ENCODE measurements at regions not wholly inside any gene's neighbourhood (a gene's known extent, or its start where the extent isn't known, plus 50 kb on each side); places are given as distances from the start of the nearest gene placed in this dataset.

DNA sequence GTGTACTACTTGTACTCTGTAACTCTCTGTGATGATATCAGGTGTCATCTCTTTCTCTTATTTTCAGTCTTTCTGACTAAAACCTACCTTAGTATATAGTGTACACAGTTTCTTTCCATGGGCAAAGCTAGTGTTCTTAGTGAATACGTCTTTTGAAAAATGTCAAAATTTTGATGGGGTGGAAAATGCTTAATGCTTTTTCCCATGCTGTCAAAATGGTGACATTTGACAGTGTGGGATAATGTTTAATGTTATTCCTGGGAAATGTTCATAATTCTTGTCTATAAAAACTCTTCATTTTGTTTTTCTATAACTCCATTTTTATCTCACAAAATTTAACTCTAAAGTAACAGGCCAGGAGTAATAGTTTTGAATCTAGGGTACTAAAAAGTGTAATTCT lies 742.7 kb upstream of the FOXG1 start:
- Histone ChIP-seq H3K9ac (ENCODE audit: low read depth in 1 of 3, low read length in 3 of 3) (no peak overlapping the region), H3K9me3 (ENCODE audit: control insufficient read depth in 3 of 3, low read length in 3 of 3) (no peaks in the 10 kb centered on the region), H3K27me3 (ENCODE audit: control insufficient read depth in 3 of 3, insufficient read depth in 3 of 3, low read length in 3 of 3) (no peaks in the 10 kb centered on the region), H3K36me3 (ENCODE audit: control insufficient read depth in 3 of 3, insufficient read depth in 3 of 3, low read length in 3 of 3) (no peaks in the 10 kb centered on the region), H3K27ac (ENCODE audit: low read depth, low read length) (no peak overlapping the region), H3K4me1 (ENCODE audit: control insufficient read depth in 3 of 3, insufficient read depth in 3 of 3, low read length in 3 of 3) (no peaks in the 10 kb centered on the region), H3K4me3 (ENCODE audit: low read length in 3 of 3) (no peak overlapping the region)

DNA sequence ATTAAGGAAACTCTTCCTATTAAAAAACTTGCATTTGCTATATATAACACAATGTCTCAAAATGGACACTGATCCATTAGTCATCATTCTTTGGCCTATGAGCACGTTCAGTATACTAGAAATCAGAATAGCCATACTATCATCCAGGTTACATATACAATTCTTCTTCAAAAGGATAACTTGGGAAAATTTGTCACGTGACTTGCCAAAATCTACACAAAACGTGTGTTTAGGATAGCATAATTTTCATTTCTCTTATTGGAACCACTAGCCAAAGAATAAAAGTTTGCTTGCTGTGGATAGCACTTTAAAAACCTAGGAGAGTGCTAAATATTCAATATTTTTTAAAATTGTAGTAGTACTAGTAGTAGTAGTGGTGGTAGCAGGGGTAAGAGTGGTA lies 714.3 kb upstream of the FOXG1 start:
- H3K9me3 ChIP-seq (ENCODE audit: control insufficient read depth in 3 of 3, low read length in 3 of 3) = no peaks in the 10 kb centered on the region
- no peaks in the 10 kb centered on the region for H3K36me3 ChIP-seq (ENCODE audit: control insufficient read depth in 3 of 3, insufficient read depth in 3 of 3, low read length in 3 of 3)
- H3K4me3 ChIP-seq (ENCODE audit: low read length in 3 of 3) = no peak overlapping the region
- no peak overlapping the region for H3K27ac ChIP-seq (ENCODE audit: low read depth, low read length)
- no peaks in the 10 kb centered on the region for H3K4me1 ChIP-seq (ENCODE audit: control insufficient read depth in 3 of 3, insufficient read depth in 3 of 3, low read length in 3 of 3)
- H3K27me3 ChIP-seq (ENCODE audit: control insufficient read depth in 3 of 3, insufficient read depth in 3 of 3, low read length in 3 of 3) = no peaks in the 10 kb centered on the region
- H3K9ac ChIP-seq (ENCODE audit: low read depth in 1 of 3, low read length in 3 of 3) = no peak overlapping the region

DNA sequence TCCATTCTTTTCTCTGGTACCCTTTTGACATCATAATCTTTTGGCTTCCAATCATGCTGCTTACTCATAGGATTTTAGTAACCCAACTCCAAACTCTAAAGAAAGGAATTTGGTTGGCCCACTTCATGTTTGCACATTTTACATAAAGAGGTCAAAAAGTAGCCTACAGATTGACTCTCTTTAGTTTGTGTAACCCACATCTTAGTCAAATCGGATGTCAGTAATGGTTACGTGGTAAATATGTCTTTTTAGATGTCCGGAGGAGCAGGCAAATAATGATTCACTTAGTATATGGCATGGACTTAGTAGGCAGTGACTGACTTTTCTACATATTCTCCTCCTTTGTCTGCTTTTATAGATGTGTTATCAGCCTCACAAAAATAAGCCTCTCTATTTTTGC lies 711.6 kb upstream of the FOXG1 start:
- Histone ChIP-seq H3K36me3 (ENCODE audit: control insufficient read depth in 3 of 3, insufficient read depth in 3 of 3, low read length in 3 of 3) (no peaks in the 10 kb centered on the region), H3K9ac (ENCODE audit: low read depth in 1 of 3, low read length in 3 of 3) (no peak overlapping the region)

DNA sequence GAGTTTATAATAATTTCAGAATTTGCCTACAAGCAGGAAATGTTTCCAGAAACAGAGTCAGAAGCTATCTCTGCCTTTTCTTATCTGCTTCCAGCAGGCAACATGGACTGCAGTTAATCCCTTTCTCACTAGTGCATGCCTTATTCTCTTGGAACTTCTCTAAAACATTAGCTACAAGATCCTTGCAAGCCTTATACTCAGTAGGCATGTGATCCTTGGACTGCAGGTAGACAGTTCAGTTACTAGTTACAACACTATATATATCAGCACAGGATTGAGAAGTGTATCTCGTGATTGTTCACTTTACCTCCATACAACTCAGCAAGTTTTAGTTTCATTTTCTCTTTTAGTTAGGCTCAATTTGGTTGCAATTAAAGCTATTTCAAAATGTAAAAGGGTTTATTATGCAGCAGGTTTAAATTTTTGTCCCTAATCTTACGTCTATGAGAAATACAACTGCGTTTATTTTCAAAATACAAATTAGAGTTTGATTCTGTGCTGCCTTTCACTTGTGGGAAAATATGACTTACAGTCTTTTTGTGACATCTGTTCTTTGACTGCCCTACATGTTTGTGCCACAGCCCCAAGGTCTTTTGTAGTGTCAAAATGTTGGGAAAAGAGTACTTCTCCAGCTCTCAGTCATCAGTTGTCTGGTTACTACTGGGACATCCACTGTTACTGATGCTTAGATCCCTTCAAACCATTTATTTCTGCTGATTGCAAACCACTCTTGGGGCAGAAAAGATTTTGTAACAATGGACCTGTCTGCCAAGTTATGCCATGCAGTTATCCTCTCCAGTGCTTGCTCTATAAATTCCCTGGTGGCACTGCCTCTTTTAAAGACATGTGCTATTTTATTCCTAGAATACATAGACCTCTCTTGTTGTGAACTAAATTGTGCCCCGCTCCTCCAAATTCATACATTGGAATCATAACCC lies 709.0 kb upstream of the FOXG1 start:
- Histone ChIP-seq H3K4me1 (ENCODE audit: control insufficient read depth in 3 of 3, insufficient read depth in 3 of 3, low read length in 3 of 3) (no peaks in the 10 kb centered on the region), H3K27ac (ENCODE audit: low read depth, low read length) (no peak overlapping the region), H3K36me3 (ENCODE audit: control insufficient read depth in 3 of 3, insufficient read depth in 3 of 3, low read length in 3 of 3) (no peaks in the 10 kb centered on the region), H3K9me3 (ENCODE audit: control insufficient read depth in 3 of 3, low read length in 3 of 3) (no peaks in the 10 kb centered on the region), H3K27me3 (ENCODE audit: control insufficient read depth in 3 of 3, insufficient read depth in 3 of 3, low read length in 3 of 3) (no peaks in the 10 kb centered on the region), H3K4me3 (ENCODE audit: low read length in 3 of 3) (no peak overlapping the region), H3K9ac (ENCODE audit: low read depth in 1 of 3, low read length in 3 of 3) (no peak overlapping the region)

More for the DNA sequence above, 711.6 kb upstream of the FOXG1 start:
- Histone ChIP-seq H3K4me3 (ENCODE audit: low read length in 3 of 3) (no peak overlapping the region), H3K9me3 (ENCODE audit: control insufficient read depth in 3 of 3, low read length in 3 of 3) (no peaks in the 10 kb centered on the region), H3K4me1 (ENCODE audit: control insufficient read depth in 3 of 3, insufficient read depth in 3 of 3, low read length in 3 of 3) (no peaks in the 10 kb centered on the region), H3K27ac (ENCODE audit: low read depth, low read length) (no peak overlapping the region), H3K27me3 (ENCODE audit: control insufficient read depth in 3 of 3, insufficient read depth in 3 of 3, low read length in 3 of 3) (no peaks in the 10 kb centered on the region)

DNA sequence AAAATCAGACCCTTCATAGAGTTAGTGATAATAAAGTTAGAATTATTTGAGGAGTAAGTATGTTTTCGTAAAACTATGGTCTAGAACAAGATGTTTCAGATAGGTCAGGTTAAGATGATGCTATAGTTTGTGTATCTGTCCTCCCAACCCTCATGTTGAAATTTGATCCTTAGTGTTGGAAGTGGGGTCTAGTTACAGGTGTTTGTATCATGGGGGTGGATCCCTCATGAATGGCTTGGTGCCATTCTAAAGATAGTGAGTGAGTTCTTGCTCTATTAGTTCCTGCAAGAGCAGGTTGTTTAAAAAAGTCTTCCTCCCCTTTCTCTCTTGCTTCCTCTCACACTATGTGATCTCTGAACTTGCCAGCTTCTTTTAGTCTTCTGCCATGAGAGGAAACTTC lies 707.3 kb upstream of the FOXG1 start:
- Histone ChIP-seq H3K9ac (ENCODE audit: low read depth in 1 of 3, low read length in 3 of 3) (no peak overlapping the region), H3K27me3 (ENCODE audit: control insufficient read depth in 3 of 3, insufficient read depth in 3 of 3, low read length in 3 of 3) (no peaks in the 10 kb centered on the region), H3K9me3 (ENCODE audit: control insufficient read depth in 3 of 3, low read length in 3 of 3) (no peaks in the 10 kb centered on the region), H3K27ac (ENCODE audit: low read depth, low read length) (no peak overlapping the region), H3K4me1 (ENCODE audit: control insufficient read depth in 3 of 3, insufficient read depth in 3 of 3, low read length in 3 of 3) (no peaks in the 10 kb centered on the region), H3K4me3 (ENCODE audit: low read length in 3 of 3) (no peak overlapping the region), H3K36me3 (ENCODE audit: control insufficient read depth in 3 of 3, insufficient read depth in 3 of 3, low read length in 3 of 3) (no peaks in the 10 kb centered on the region)

- Histone ChIP-seq H3K27me3 (ENCODE audit: control insufficient read depth in 3 of 3, insufficient read depth in 3 of 3, low read length in 3 of 3) (no peaks in the 10 kb centered on the region), H3K9me3 (ENCODE audit: control insufficient read depth in 3 of 3, low read length in 3 of 3) (no peaks in the 10 kb centered on the region), H3K9ac (ENCODE audit: low read depth in 1 of 3, low read length in 3 of 3) (no peak overlapping the region), H3K4me1 (ENCODE audit: control insufficient read depth in 3 of 3, insufficient read depth in 3 of 3, low read length in 3 of 3) (no peaks in the 10 kb centered on the region), H3K27ac (ENCODE audit: low read depth, low read length) (no peak overlapping the region), H3K4me3 (ENCODE audit: low read length in 3 of 3) (no peak overlapping the region), H3K36me3 (ENCODE audit: control insufficient read depth in 3 of 3, insufficient read depth in 3 of 3, low read length in 3 of 3) (no peaks in the 10 kb centered on the region)
These were observed 705.6 kb upstream of the FOXG1 start for GRCh38 chr14:28061006-28061405.

GRCh38 chr14:28077021-28077420 lies 689.6 kb upstream of the FOXG1 start:
- Histone ChIP-seq H3K9me3 (ENCODE audit: control insufficient read depth in 3 of 3, low read length in 3 of 3) (no peaks in the 10 kb centered on the region), H3K27me3 (ENCODE audit: control insufficient read depth in 3 of 3, insufficient read depth in 3 of 3, low read length in 3 of 3) (no peaks in the 10 kb centered on the region), H3K36me3 (ENCODE audit: control insufficient read depth in 3 of 3, insufficient read depth in 3 of 3, low read length in 3 of 3) (no peaks in the 10 kb centered on the region), H3K4me1 (ENCODE audit: control insufficient read depth in 3 of 3, insufficient read depth in 3 of 3, low read length in 3 of 3) (no peaks in the 10 kb centered on the region), H3K4me3 (ENCODE audit: low read length in 3 of 3) (no peak overlapping the region), H3K9ac (ENCODE audit: low read depth in 1 of 3, low read length in 3 of 3) (no peak overlapping the region), H3K27ac (ENCODE audit: low read depth, low read length) (no peak overlapping the region)

GRCh38 chr14:28083389-28083788 lies 683.2 kb upstream of the FOXG1 start:
- no peak overlapping the region for H3K9ac ChIP-seq (ENCODE audit: low read depth in 1 of 3, low read length in 3 of 3)
- H3K27ac ChIP-seq (ENCODE audit: low read depth, low read length) = no peak overlapping the region
- no peaks in the 10 kb centered on the region for H3K4me1 ChIP-seq (ENCODE audit: control insufficient read depth in 3 of 3, insufficient read depth in 3 of 3, low read length in 3 of 3)
- no peaks in the 10 kb centered on the region for H3K9me3 ChIP-seq (ENCODE audit: control insufficient read depth in 3 of 3, low read length in 3 of 3)
- H3K36me3 ChIP-seq (ENCODE audit: control insufficient read depth in 3 of 3, insufficient read depth in 3 of 3, low read length in 3 of 3) = no peaks in the 10 kb centered on the region
- no peaks in the 10 kb centered on the region for H3K27me3 ChIP-seq (ENCODE audit: control insufficient read depth in 3 of 3, insufficient read depth in 3 of 3, low read length in 3 of 3)
- H3K4me3 ChIP-seq (ENCODE audit: low read length in 3 of 3) = no peak overlapping the region

DNA sequence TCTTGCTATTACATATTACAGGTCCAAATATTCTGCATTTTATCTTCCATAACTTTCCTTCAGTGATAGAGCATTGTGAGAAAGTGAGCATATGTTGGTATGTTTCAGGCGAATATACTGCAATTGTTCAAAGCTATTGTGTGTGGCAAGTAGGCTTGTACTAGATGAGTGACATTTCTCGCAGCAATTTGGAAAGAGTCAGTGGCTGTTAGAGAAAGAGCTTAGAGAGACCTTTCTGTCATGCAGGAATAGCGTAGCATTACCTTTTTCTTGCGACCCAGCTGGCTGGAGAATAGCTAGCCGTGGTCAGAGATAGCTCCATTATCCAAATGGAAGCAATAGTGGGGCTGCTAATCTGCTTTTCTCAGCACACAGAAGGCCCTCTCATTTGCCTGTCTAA lies 678.5 kb upstream of the FOXG1 start:
- no peaks in the 10 kb centered on the region for H3K36me3 ChIP-seq (ENCODE audit: control insufficient read depth in 3 of 3, insufficient read depth in 3 of 3, low read length in 3 of 3)
- H3K27ac ChIP-seq (ENCODE audit: low read depth, low read length) = no peak overlapping the region
- no peak overlapping the region for H3K9ac ChIP-seq (ENCODE audit: low read depth in 1 of 3, low read length in 3 of 3)
- no peaks in the 10 kb centered on the region for H3K27me3 ChIP-seq (ENCODE audit: control insufficient read depth in 3 of 3, insufficient read depth in 3 of 3, low read length in 3 of 3)
- H3K4me3 ChIP-seq (ENCODE audit: low read length in 3 of 3) = no peak overlapping the region
- no peaks in the 10 kb centered on the region for H3K4me1 ChIP-seq (ENCODE audit: control insufficient read depth in 3 of 3, insufficient read depth in 3 of 3, low read length in 3 of 3)
- H3K9me3 ChIP-seq (ENCODE audit: control insufficient read depth in 3 of 3, low read length in 3 of 3) = no peaks in the 10 kb centered on the region

GRCh38 chr14:28097585-28097984 lies 669.0 kb upstream of the FOXG1 start:
- Histone ChIP-seq H3K4me3 (ENCODE audit: low read length in 3 of 3) (no peak overlapping the region), H3K36me3 (ENCODE audit: control insufficient read depth in 3 of 3, insufficient read depth in 3 of 3, low read length in 3 of 3) (no peaks in the 10 kb centered on the region), H3K9ac (ENCODE audit: low read depth in 1 of 3, low read length in 3 of 3) (no peak overlapping the region), H3K4me1 (ENCODE audit: control insufficient read depth in 3 of 3, insufficient read depth in 3 of 3, low read length in 3 of 3) (no peaks in the 10 kb centered on the region), H3K27me3 (ENCODE audit: control insufficient read depth in 3 of 3, insufficient read depth in 3 of 3, low read length in 3 of 3) (no peaks in the 10 kb centered on the region), H3K9me3 (ENCODE audit: control insufficient read depth in 3 of 3, low read length in 3 of 3) (no peaks in the 10 kb centered on the region), H3K27ac (ENCODE audit: low read depth, low read length) (no peak overlapping the region)

All from skeletal muscle tissue (tissue), 3 donors.